Naive B cell (primary cell): ENCODE measurements at regions not wholly inside any gene's neighbourhood (a gene's known extent, or its start where the extent isn't known, plus 50 kb on each side); places are given as distances from the start of the nearest gene placed in this dataset.
A peak's percentile ranks its signal among the peaks of the same experiment; 100 is the strongest.
"Not testable (repeated sequence)": the region's sequence is repeated elsewhere in the genome, so short reads cannot be mapped to it uniquely, and the experiment has no call there.

ENCODE experiments used
- ATAC-seq, 2 donors: fragments of 150-1000 bp; cut with Tn5 transposase; 2 replicates each; pipeline ENCODE4 v1.10.0; 2021; ENCODE audit warnings: low read depth in 2 of 2, mild to moderate bottlenecking in 2 of 2, moderate library complexity in 2 of 2
- DNase-seq: peaks from one replicate; pipeline ENCODE4 v3.0.0; 2022
- H3K27ac Mint-ChIP-seq, 6 donors: one replicate each; pipeline ENCODE4 v1.8.0; 2020 to 2022; ENCODE audit warnings: mild to moderate bottlenecking in 6 of 6, mixed read lengths in 6 of 6, moderate library complexity in 5 of 6, inconsistent platforms in 2 of 6
- H3K27me3 Mint-ChIP-seq, 3 donors: one replicate each; pipeline ENCODE4 v1.8.0; 2021 to 2022; ENCODE audit warnings: mixed read lengths in 3 of 3, mild to moderate bottlenecking in 1 of 3
- H3K36me3 Mint-ChIP-seq, 2 donors: one replicate each; pipeline ENCODE4 v1.8.0; 2020 to 2022; ENCODE audit warnings: mixed read lengths in 2 of 2, inconsistent platforms in 1 of 2, mild to moderate bottlenecking in 1 of 2
- H3K4me1 Mint-ChIP-seq, 3 donors: one replicate each; pipeline ENCODE4 v1.8.0; 2020 to 2022; ENCODE audit warnings: mixed read lengths in 3 of 3, inconsistent platforms in 1 of 3, mild to moderate bottlenecking in 1 of 3, moderate library complexity in 1 of 3
- H3K4me3 Mint-ChIP-seq, 8 donors: one replicate each; pipeline ENCODE4 v1.8.0; 2020 to 2022; ENCODE audit warnings: mild to moderate bottlenecking in 8 of 8, mixed read lengths in 8 of 8, moderate library complexity in 8 of 8, inconsistent platforms in 2 of 8
- H3K9me3 Mint-ChIP-seq, 7 donors: one replicate each; pipeline ENCODE4 v1.8.0; 2020 to 2022; ENCODE audit warnings: mixed read lengths in 7 of 7, mild to moderate bottlenecking in 5 of 7, inconsistent platforms in 2 of 7, moderate library complexity in 1 of 7

DNA sequence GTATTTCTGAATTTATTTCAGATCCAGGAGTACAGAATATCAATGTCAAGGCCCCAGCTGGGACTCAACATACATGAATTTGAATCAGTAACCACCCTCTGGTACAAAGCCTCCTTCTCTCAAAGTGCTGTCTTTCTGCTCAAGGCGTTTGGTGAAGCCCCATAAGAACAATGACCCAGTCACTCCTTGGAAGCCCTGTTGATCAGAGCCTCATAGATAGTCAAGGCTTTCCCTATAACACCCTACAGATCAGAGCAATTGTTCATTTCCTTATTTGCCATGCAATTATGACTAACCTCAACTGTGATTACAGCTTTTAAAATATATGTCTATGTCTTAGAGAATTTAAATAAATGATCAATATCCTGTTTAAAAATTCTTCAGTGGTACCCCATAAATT lies 159.1 kb upstream of the CREB1 start:
- Mint-ChIP-seq H3K4me1 (no peaks in the 10 kb centered on the region), H3K36me3 (peaks cover 0 to 16% of the 10 kb centered on the region in 2 donors), H3K9me3 (peaks cover 6 to 25% (median 17%) of the 10 kb centered on the region in 7 donors), H3K4me3 (no peak overlapping the region), H3K27me3 (no peaks in the 10 kb centered on the region), H3K27ac (peak overlapping the region in 1 of 6 donors; percentile 18)
- ATAC-seq = no peak
- no peak for DNase-seq

DNA sequence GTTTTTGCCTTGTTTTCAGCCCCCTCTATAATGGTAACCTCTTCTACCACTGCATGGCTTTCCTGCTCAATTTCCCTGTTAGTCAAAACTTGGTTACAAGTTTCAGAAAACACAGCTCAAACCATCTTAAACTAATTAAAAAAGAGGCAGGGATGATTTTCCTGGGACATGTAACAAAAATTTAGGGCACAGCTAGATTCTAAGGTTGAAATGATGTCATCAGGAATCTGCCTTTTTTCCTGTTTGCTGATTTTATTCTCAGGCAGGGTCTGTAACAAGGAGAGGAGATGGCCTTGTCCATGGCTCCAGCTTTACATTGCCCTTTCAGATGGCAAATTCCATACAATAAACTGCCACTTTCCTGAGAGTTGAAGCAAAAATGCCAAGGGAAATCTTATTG lies 157.9 kb upstream of the CREB1 start:
- Mint-ChIP-seq H3K4me1 (no peaks in the 10 kb centered on the region), H3K9me3 (peaks cover 6 to 36% (median 21%) of the 10 kb centered on the region in 7 donors), H3K27ac (no peak overlapping the region), H3K36me3 (peaks cover 4 to 16% of the 10 kb centered on the region in 2 donors), H3K27me3 (no peaks in the 10 kb centered on the region), H3K4me3 (no peak overlapping the region)
- DNase-seq (no peak), ATAC-seq (no peak)

GRCh38 chr2:207372483-207372882 lies 157.3 kb upstream of the CREB1 start:
- Mint-ChIP-seq H3K36me3 (peaks cover 8 to 16% of the 10 kb centered on the region in 2 donors), H3K27me3 (no peaks in the 10 kb centered on the region), H3K27ac (no peak overlapping the region), H3K9me3 (peaks cover 6 to 42% (median 27%) of the 10 kb centered on the region in 7 donors), H3K4me3 (no peak overlapping the region), H3K4me1 (no peaks in the 10 kb centered on the region)
- DNase-seq (no peak), ATAC-seq (no peak)

DNA sequence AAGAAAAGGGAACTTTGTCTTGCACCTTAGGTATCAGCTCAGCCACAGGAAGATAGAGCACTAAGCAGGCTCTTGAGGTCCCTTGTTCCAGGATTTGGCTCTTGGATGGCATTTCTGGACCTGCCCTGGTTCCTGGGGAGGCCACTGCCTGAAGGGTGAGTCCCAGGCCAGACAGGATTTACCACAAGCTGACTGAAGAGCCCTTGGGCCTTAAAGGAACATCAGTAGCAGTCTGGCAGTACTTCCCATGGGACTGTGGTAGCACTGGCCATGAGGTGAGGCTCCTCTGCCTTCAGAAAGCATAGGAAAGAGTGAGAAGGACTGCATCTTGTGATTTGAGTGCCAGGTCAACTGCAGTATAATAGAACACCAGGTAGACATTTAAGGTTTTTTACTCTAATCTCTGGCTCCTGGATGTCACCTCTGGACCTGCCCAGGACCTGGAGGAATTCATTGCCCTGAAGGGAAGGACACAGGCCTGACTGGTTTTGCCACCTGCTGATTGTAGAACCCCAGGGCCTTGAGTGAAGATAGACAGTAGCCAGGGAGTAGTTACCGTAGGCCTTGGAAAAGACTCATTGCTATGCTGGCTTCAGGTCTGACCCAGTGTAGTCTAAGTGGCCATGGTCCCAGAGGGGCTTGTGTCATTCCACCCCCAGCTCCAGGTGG lies 154.4 kb upstream of the CREB1 start:
- Mint-ChIP-seq H3K36me3 (peaks cover 25 to 37% of the 10 kb centered on the region in 2 donors), H3K27me3 (no peaks in the 10 kb centered on the region), H3K27ac (no peak overlapping the region), H3K4me3 (no peak overlapping the region), H3K9me3 (peaks cover 17 to 70% (median 49%) of the 10 kb centered on the region in 7 donors), H3K4me1 (no peaks in the 10 kb centered on the region)
- ATAC-seq (no peak), DNase-seq (no peak)

- H3K36me3 Mint-ChIP-seq = peaks cover 36 to 42% of the 10 kb centered on the region in 2 donors
- DNase-seq, H3K4me1 Mint-ChIP-seq, ATAC-seq, H3K4me3 Mint-ChIP-seq, H3K27ac Mint-ChIP-seq, H3K27me3 Mint-ChIP-seq: not testable (repeated sequence)
- H3K9me3 Mint-ChIP-seq = peaks cover 10 to 73% (median 53%) of the 10 kb centered on the region in 7 donors
Observed at GRCh38 chr2:207378620-207379019, 151.1 kb upstream of the CREB1 start.

DNA sequence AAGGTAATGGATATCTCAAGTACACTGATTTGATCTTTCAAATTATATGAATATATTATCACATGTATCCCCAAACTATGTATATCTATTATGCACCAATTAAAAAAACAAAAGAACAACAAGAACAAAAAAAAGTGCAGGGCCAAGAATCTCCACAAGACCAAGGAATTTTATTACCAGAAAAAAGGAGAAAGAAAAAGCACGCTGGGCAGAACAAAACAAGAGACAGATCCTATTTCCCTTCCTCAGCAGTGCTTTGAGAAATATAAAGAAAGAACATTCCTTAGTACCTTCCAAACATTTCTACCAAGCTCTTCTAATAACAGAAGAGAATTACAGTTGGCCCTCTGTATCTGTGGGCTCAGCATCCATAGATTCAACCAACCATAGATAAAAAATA lies 144.7 kb upstream of the CREB1 start:
- ATAC-seq = no peak
- Mint-ChIP-seq H3K27me3 (no peaks in the 10 kb centered on the region), H3K4me1 (no peaks in the 10 kb centered on the region), H3K9me3 (peaks cover 4 to 31% (median 16%) of the 10 kb centered on the region in 7 donors), H3K4me3 (no peak overlapping the region), H3K27ac (no peak overlapping the region), H3K36me3 (peaks cover 18 to 26% of the 10 kb centered on the region in 2 donors)
- DNase-seq = no peak

DNA sequence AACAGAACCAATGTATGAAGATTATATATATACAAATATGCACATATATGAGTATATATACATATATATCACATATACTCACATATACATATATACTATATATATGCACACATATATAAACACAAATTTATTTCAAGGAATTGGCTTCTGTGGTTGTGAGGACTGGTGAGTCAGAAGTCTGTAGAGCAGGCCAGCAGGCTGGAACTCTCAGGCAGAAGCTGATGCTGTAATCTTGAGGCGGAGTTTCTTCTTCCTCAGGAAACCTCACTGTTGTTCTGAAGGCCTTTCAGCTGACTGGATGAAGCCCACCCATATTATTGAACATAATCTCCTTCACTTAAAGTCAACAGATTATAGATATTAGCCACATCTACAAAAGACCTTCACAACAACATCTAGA lies 143.9 kb upstream of the CREB1 start:
- Mint-ChIP-seq H3K27ac (no peak overlapping the region), H3K4me3 (no peak overlapping the region), H3K9me3 (peaks cover 4 to 28% (median 16%) of the 10 kb centered on the region in 7 donors), H3K27me3 (no peaks in the 10 kb centered on the region), H3K36me3 (peaks cover 18 to 23% of the 10 kb centered on the region in 2 donors), H3K4me1 (no peaks in the 10 kb centered on the region)
- DNase-seq = no peak
- no peak for ATAC-seq

DNA sequence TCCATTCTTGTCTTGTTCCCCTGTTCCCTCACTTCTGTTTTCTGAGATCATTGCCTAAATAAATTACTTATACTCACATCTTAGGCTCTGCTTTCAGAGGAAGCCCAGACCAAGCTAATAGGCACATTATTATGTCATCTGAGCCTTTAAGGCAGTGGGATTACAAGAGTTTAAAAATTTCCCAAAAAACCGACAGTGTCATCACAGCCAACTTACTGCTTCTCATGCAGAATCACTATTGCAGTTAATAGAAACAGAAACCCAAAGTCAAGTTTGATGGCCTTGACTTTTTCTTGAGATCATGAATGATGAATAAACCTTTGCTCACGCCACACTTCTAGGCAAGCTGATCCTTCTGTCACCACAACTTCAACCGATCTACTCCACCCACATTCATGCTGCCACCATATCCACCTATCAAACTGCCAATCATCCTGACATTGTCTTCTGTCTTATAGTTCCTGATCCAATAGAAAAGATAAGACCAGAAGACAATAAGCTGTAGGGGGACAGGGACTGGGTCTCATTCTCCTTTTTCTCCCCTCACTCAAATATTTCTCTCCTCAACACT lies 142.7 kb upstream of the CREB1 start:
- Mint-ChIP-seq H3K27me3 (no peaks in the 10 kb centered on the region), H3K4me3 (no peak overlapping the region), H3K36me3 (peaks cover 12 to 13% of the 10 kb centered on the region in 2 donors)

GRCh38 chr2:207390302-207391095 lies 139.3 kb upstream of the CREB1 start:
- Mint-ChIP-seq H3K27ac (no peak overlapping the region), H3K4me3 (no peak overlapping the region), H3K36me3 (peaks cover 0 to 14% of the 10 kb centered on the region in 2 donors), H3K27me3 (peaks cover 0 to 8% (median 0%) of the 10 kb centered on the region in 3 donors), H3K9me3 (peaks cover 0 to 6% (median 3%) of the 10 kb centered on the region in 7 donors), H3K4me1 (no peaks in the 10 kb centered on the region)
- DNase-seq (no peak), ATAC-seq (no peak)

More for the DNA sequence above, 142.7 kb upstream of the CREB1 start:
- DNase-seq (no peak), ATAC-seq (no peak)
- Mint-ChIP-seq H3K4me1 (no peaks in the 10 kb centered on the region), H3K27ac (no peak overlapping the region), H3K9me3 (peaks cover 4 to 22% (median 10%) of the 10 kb centered on the region in 7 donors)

DNA sequence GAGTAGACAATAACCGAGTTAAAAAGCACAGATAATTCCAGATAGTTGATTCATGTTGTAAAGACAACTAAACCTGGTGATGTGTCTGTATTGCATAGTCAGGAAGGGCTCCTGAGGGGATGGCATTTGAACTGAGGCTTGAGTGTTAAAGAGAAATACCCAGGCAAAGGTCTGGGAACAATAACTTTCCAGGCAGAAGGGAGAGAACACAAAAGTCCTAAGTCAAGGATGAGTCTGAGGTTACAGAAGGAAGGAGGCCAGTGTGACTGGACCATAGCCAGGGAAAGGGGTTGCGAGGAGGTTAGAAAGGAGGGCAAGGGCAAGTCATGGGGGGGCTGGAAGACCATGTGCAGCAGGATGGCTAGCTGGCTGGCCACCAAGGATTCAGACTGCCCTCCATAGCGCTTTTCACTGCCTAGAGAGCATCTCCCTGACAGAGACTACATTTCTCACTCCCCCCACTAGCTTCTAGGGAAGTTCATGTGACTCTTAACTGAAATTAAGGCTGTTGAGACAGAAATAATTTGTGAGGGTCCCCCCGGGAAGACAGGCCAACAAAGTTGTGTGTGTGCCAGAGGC lies 135.5 kb upstream of the CREB1 start:
- H3K27me3 Mint-ChIP-seq = peaks cover 0 to 8% (median 0%) of the 10 kb centered on the region in 3 donors
- H3K36me3 Mint-ChIP-seq = peaks cover 0 to 17% of the 10 kb centered on the region in 2 donors
- ATAC-seq (no peak), DNase-seq (no peak)
- no peak overlapping the region for H3K27ac Mint-ChIP-seq
- H3K4me3 Mint-ChIP-seq = no peak overlapping the region
- H3K4me1 Mint-ChIP-seq = no peaks in the 10 kb centered on the region
- peaks cover 0 to 9% (median 7%) of the 10 kb centered on the region in 7 donors for H3K9me3 Mint-ChIP-seq

- DNase-seq (no peak), ATAC-seq (no peak)
- H3K27me3 Mint-ChIP-seq = peaks cover 0 to 8% (median 0%) of the 10 kb centered on the region in 3 donors
- peaks cover 0 to 17% of the 10 kb centered on the region in 2 donors for H3K36me3 Mint-ChIP-seq
- no peak overlapping the region for H3K27ac Mint-ChIP-seq
- H3K9me3 Mint-ChIP-seq = peaks cover 0 to 9% (median 7%) of the 10 kb centered on the region in 7 donors
- no peaks in the 10 kb centered on the region for H3K4me1 Mint-ChIP-seq
- no peak overlapping the region for H3K4me3 Mint-ChIP-seq
Observed at GRCh38 chr2:207394812-207395534, 134.8 kb upstream of the CREB1 start.

GRCh38 chr2:207395535-207396251 lies 134.1 kb upstream of the CREB1 start:
- Mint-ChIP-seq H3K27ac (no peak overlapping the region), H3K4me3 (no peak overlapping the region), H3K27me3 (peaks cover 0 to 8% (median 0%) of the 10 kb centered on the region in 3 donors), H3K36me3 (peaks cover 0 to 17% of the 10 kb centered on the region in 2 donors), H3K9me3 (peaks cover 0 to 12% (median 7%) of the 10 kb centered on the region in 7 donors), H3K4me1 (no peaks in the 10 kb centered on the region)
- DNase-seq (no peak), ATAC-seq (no peak)
